Esophagus squamous epithelium (tissue), 4 donors: ENCODE measurements at regions not wholly inside any gene's neighbourhood (a gene's known extent, or its start where the extent isn't known, plus 50 kb on each side); places are given as distances from the start of the nearest gene placed in this dataset.
"Not testable (repeated sequence)": the region's sequence is repeated elsewhere in the genome, so short reads cannot be mapped to it uniquely, and the experiment has no call there.

Experiments
- CTCF ChIP-seq, 6 experiments: fragments of 450-650 bp in 4 of 6; fragments of 200-600 bp in 2 of 6; sonication (generic) in 2 of 6; IDR thresholded peaks; one replicate each; pipeline ENCODE4 v1.5.1; 2016 to 2019; ENCODE audit warnings: antibody characterized with exemption in 6 of 6, mild to moderate bottlenecking in 4 of 6, moderate library complexity in 4 of 6
- POLR2A ChIP-seq, 4 donors: fragments of 450-650 bp; IDR thresholded peaks; one replicate each; pipeline ENCODE4 v1.6.1; 2017; ENCODE audit warnings: antibody characterized with exemption in 4 of 4, mild to moderate bottlenecking in 4 of 4, moderate library complexity in 3 of 4

- not testable (repeated sequence) for TF ChIP-seq CTCF, POLR2A (IDR thresholded peaks at IDR 0.05)
Measured at GRCh38 chr21:14020108-14020507, 190.6 kb downstream of the LIPI start.
